Upper lobe of left lung (tissue), 6 donors: ENCODE measurements at regions not wholly inside any gene's neighbourhood (a gene's known extent, or its start where the extent isn't known, plus 50 kb on each side); places are given as distances from the start of the nearest gene placed in this dataset.

Source experiments
- ATAC-seq, 2 donors: fragments of 200-7000 bp; cut with Tn5 transposase; one replicate each; pipeline ENCODE4 v1.9.1; 2022; ENCODE audit warnings: mild to moderate bottlenecking in 2 of 2, moderate library complexity in 2 of 2; ENCODE audit not compliant: low FRiP score in 2 of 2
- DNase-seq, 2 donors: peaks; one replicate each; pipeline ENCODE4 v3.0.0-alpha.2; 2019 to 2020
- H3K27ac ChIP-seq, 4 donors: fragments of 200-600 bp; sonication (generic); one replicate each; pipeline ENCODE4 v1.5.1; 2016 to 2019
- H3K27me3 ChIP-seq, 4 donors: fragments of 200-600 bp; sonication (generic); one replicate each; pipeline ENCODE4 v1.5.1; 2017 to 2019
- H3K36me3 ChIP-seq, 4 donors: fragments of 200-600 bp; sonication (generic); one replicate each; pipeline ENCODE4 v1.5.1; 2016 to 2019
- H3K4me1 ChIP-seq, 4 donors: fragments of 200-600 bp; sonication (generic); one replicate each; pipeline ENCODE4 v1.5.1; 2018 to 2019
- H3K4me3 ChIP-seq, 4 donors: fragments of 200-600 bp; sonication (generic); one replicate each; pipeline ENCODE4 v1.5.1; 2017 to 2019; ENCODE audit warnings: mild to moderate bottlenecking in 2 of 4, moderate library complexity in 1 of 4
- H3K9me3 ChIP-seq, 4 donors: fragments of 200-600 bp; sonication (generic); one replicate each; pipeline ENCODE4 v1.5.1; 2018 to 2019
- EP300 ChIP-seq, 4 donors: sonication (generic); formaldehyde crosslinking; IDR thresholded peaks; one replicate each; pipeline ENCODE4 v1.5.1; 2017; ENCODE audit warnings: antibody characterized with exemption in 4 of 4, control low read depth in 2 of 4
- POLR2A ChIP-seq, 4 donors: fragments of 450-650 bp; IDR thresholded peaks; one replicate each; pipeline ENCODE4 v1.5.1; 2016 to 2017; ENCODE audit warnings: antibody characterized with exemption in 4 of 4, mild to moderate bottlenecking in 2 of 4
- POLR2AphosphoS5 ChIP-seq, 2 donors: sonication (generic); formaldehyde crosslinking; IDR thresholded peaks; one replicate each; pipeline ENCODE4 v1.5.1; 2017; ENCODE audit warnings: antibody characterized with exemption in 2 of 2
- WGBS, 2 donors: methylation state at CpG; one replicate each; pipeline ENCODE4 v1.1.5; 2017 to 2018; 5-methylcytosine and 5-hydroxymethylcytosine counted together
- TF ChIP-seq, protein P1 (sequence below), 6 experiments: fragments of 450-650 bp in 4 of 6; fragments of 200-600 bp in 2 of 6; sonication (generic) in 2 of 6; IDR thresholded peaks; one replicate each; pipeline ENCODE4 v1.5.1; 2016 to 2019; ENCODE audit warnings: antibody characterized with exemption in 6 of 6
- donor health status: DM: no; HTN: no; CAD: no; lungs with moderate emphysema.
- donor health status: DM: no; HTN: yes; CAD: no; lungs with severe emphysema.

DNA sequence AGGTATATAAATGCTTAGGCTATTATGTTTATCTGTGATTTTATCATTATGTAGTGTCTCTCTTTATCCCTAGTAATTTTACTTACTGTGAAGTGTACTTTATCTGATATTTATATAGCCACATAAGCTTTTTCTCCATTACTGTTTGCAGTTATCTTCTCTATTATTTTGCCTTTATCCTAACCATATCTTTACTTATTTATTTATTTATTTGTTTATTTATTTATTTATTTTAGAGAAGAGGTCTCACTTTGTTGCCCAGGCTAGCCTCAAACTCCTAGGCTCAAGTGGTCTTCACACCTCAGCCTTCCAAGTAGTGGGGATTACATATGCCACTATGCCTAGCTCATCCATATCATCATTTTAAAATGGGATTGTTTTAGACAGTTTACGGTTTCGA is 331.8 kb downstream of the C7orf25 start:
- no peaks in the 10 kb centered on the region for H3K36me3 ChIP-seq
- peaks cover 1 to 5% (median 4%) of the 10 kb centered on the region in 4 donors for H3K4me1 ChIP-seq
- ATAC-seq (no peak), DNase-seq (no peak)
- no peak overlapping the region for H3K4me3 ChIP-seq
- H3K27ac ChIP-seq = no peak overlapping the region
- H3K27me3 ChIP-seq = no peaks in the 10 kb centered on the region
- WGBS, 2 donors = 94 to 100% methylated on average over 2 of the region's 2 CpGs
- TF ChIP-seq POLR2A (IDR thresholded peaks at IDR 0.05) = no peak
- TF ChIP-seq EP300 (IDR thresholded peaks at IDR 0.05) = no peak
- TF ChIP-seq, protein P1, sequence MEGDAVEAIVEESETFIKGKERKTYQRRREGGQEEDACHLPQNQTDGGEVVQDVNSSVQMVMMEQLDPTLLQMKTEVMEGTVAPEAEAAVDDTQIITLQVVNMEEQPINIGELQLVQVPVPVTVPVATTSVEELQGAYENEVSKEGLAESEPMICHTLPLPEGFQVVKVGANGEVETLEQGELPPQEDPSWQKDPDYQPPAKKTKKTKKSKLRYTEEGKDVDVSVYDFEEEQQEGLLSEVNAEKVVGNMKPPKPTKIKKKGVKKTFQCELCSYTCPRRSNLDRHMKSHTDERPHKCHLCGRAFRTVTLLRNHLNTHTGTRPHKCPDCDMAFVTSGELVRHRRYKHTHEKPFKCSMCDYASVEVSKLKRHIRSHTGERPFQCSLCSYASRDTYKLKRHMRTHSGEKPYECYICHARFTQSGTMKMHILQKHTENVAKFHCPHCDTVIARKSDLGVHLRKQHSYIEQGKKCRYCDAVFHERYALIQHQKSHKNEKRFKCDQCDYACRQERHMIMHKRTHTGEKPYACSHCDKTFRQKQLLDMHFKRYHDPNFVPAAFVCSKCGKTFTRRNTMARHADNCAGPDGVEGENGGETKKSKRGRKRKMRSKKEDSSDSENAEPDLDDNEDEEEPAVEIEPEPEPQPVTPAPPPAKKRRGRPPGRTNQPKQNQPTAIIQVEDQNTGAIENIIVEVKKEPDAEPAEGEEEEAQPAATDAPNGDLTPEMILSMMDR (IDR thresholded peaks at IDR 0.05) = no peak
- TF ChIP-seq POLR2AphosphoS5 (IDR thresholded peaks at IDR 0.05) = no peak
- H3K9me3 ChIP-seq = peaks cover 0 to 6% (median 0%) of the 10 kb centered on the region in 4 donors

GRCh38 chr7:42575171-42575570 is 336.7 kb downstream of the C7orf25 start:
- WGBS, 2 donors = 32 to 36% methylated on average over 2 of the region's 2 CpGs
- peaks cover 0 to 6% (median 0%) of the 10 kb centered on the region in 4 donors for H3K9me3 ChIP-seq
- no peak for TF ChIP-seq EP300 (IDR thresholded peaks at IDR 0.05)
- TF ChIP-seq, protein P1 (IDR thresholded peaks at IDR 0.05) = no peak
- TF ChIP-seq POLR2AphosphoS5 (IDR thresholded peaks at IDR 0.05) = no peak
- TF ChIP-seq POLR2A (IDR thresholded peaks at IDR 0.05) = no peak
- DNase-seq = no peak
- H3K27me3 ChIP-seq = no peaks in the 10 kb centered on the region
- no peaks in the 10 kb centered on the region for H3K36me3 ChIP-seq
- peak overlapping the region in 2 of 4 donors; percentile 3 to 7 for H3K27ac ChIP-seq
- H3K4me1 ChIP-seq = peaks cover 13 to 24% (median 20%) of the 10 kb centered on the region in 4 donors
- H3K4me3 ChIP-seq = no peak overlapping the region
- no peak for ATAC-seq

- WGBS, 2 donors = 75 to 78% methylated on average over 3 of the region's 3 CpGs
- no peak overlapping the region for H3K4me3 ChIP-seq
- DNase-seq (no peak), ATAC-seq (no peak)
- H3K27me3 ChIP-seq = no peaks in the 10 kb centered on the region
- peak overlapping the region in 1 of 4 donors; percentile 3 for H3K27ac ChIP-seq
- H3K9me3 ChIP-seq = peaks cover 0 to 6% (median 0%) of the 10 kb centered on the region in 4 donors
- TF ChIP-seq, protein P1 (IDR thresholded peaks at IDR 0.05) = peak in 1 of 6 experiments; percentile 15
- no peak for TF ChIP-seq EP300 (IDR thresholded peaks at IDR 0.05)
- no peaks in the 10 kb centered on the region for H3K36me3 ChIP-seq
- peaks cover 13 to 24% (median 20%) of the 10 kb centered on the region in 4 donors for H3K4me1 ChIP-seq
Observed at GRCh38 chr7:42574685-42575084, 337.2 kb downstream of the C7orf25 start.

GRCh38 chr7:42573881-42574672 is 337.1 kb upstream of the GLI3 start:
- peaks cover 0 to 1% (median 0%) of the 10 kb centered on the region in 4 donors for H3K9me3 ChIP-seq
- H3K27ac ChIP-seq = no peak overlapping the region
- H3K4me1 ChIP-seq = peaks cover 13 to 24% (median 20%) of the 10 kb centered on the region in 4 donors
- no peaks in the 10 kb centered on the region for H3K36me3 ChIP-seq
- 57% methylated on average over 7 of the region's 7 CpGs for WGBS, 2 donors
- DNase-seq (no peak), ATAC-seq (peak in 1 of 2 donors; percentile 55)
- H3K4me3 ChIP-seq = no peak overlapping the region
- no peaks in the 10 kb centered on the region for H3K27me3 ChIP-seq
- TF ChIP-seq POLR2A (IDR thresholded peaks at IDR 0.05) = no peak
- TF ChIP-seq, protein P1 (IDR thresholded peaks at IDR 0.05) = no peak
- no peak for TF ChIP-seq EP300 (IDR thresholded peaks at IDR 0.05)
- no peak for TF ChIP-seq POLR2AphosphoS5 (IDR thresholded peaks at IDR 0.05)
